Brain microvascular endothelial cell (primary cell): ENCODE measurements at regions not wholly inside any gene's neighbourhood (a gene's known extent, or its start where the extent isn't known, plus 50 kb on each side); places are given as distances from the start of the nearest gene placed in this dataset.

ENCODE experiments used
- DNase-seq: peaks from one replicate; pipeline ENCODE4 v3.0.0-alpha.2; 2020
- H3K27ac ChIP-seq: fragments of 250-450 bp; sonication (Bioruptor Pico); 2 replicates; pipeline ENCODE4 v1.5.1; 2020; ENCODE audit warnings: mild to moderate bottlenecking, moderate library complexity
- H3K27me3 ChIP-seq: fragments of 250-450 bp; sonication (Bioruptor Pico); replicated peaks from 2 replicates; pipeline ENCODE4 v1.5.1; 2020; ENCODE audit warnings: mild to moderate bottlenecking
- H3K36me3 ChIP-seq: fragments of 250-450 bp; sonication (Bioruptor Pico); replicated peaks from 2 replicates; pipeline ENCODE4 v1.5.1; 2020; ENCODE audit warnings: mild to moderate bottlenecking
- H3K4me3 ChIP-seq: 2 replicates; pipeline ENCODE4 v1.5.1; 2011; ENCODE audit warnings: low read depth, mild to moderate bottlenecking, control low read depth, low read length, moderate library complexity
- in situ Hi-C: cut with HindIII; loops from 2 replicates; pipeline ENCODE4 v1.10.0; 2017; ENCODE audit warnings: low sequenced_read_pairs, low pct_ligation_motif_present
- TF ChIP-seq, protein P1 (sequence below): IDR thresholded peaks from 2 replicates; pipeline ENCODE4 v1.5.1; 2011; ENCODE audit warnings: low read depth, mild to moderate bottlenecking, moderate library complexity, low read length, control low read depth, inconsistent platforms; ENCODE audit errors: missing control alignments

DNA sequence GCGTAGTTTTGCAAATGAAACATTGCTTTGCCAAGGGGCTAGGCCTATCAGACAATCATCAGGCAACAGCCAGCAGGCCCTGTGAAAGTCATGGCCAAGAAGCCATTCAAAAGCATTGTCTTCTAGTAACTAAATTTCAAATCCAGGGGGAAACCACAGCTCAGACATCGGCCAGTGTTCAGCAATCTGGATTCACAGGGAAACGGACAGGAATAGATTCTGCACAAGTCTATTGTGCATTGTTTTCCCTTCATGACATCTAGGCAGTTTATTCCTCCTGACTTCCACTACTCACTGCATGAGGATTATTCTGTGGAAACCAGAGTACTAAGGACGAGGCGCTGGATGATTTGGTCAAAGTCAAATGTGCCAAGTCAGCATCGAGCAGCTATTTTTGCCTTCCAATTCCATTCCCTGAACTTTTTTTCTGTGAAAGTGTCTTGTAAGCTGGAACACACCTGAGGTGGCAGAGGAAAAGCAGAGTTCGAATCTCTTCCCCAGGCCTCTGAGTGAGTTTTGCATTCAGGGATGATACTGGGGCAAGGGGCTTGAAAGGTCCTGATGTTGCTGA is 75.4 kb downstream of the VCPKMT start:
- DNase-seq = no peak
- in situ Hi-C loops = no loop called here
- Histone ChIP-seq H3K36me3 (no peaks in the 10 kb centered on the region), H3K4me3 (no peak overlapping the region), H3K27ac (peak overlapping the region; percentile 74), H3K27me3 (no peaks in the 10 kb centered on the region)
- TF ChIP-seq, protein P1, sequence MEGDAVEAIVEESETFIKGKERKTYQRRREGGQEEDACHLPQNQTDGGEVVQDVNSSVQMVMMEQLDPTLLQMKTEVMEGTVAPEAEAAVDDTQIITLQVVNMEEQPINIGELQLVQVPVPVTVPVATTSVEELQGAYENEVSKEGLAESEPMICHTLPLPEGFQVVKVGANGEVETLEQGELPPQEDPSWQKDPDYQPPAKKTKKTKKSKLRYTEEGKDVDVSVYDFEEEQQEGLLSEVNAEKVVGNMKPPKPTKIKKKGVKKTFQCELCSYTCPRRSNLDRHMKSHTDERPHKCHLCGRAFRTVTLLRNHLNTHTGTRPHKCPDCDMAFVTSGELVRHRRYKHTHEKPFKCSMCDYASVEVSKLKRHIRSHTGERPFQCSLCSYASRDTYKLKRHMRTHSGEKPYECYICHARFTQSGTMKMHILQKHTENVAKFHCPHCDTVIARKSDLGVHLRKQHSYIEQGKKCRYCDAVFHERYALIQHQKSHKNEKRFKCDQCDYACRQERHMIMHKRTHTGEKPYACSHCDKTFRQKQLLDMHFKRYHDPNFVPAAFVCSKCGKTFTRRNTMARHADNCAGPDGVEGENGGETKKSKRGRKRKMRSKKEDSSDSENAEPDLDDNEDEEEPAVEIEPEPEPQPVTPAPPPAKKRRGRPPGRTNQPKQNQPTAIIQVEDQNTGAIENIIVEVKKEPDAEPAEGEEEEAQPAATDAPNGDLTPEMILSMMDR = no peak

DNA sequence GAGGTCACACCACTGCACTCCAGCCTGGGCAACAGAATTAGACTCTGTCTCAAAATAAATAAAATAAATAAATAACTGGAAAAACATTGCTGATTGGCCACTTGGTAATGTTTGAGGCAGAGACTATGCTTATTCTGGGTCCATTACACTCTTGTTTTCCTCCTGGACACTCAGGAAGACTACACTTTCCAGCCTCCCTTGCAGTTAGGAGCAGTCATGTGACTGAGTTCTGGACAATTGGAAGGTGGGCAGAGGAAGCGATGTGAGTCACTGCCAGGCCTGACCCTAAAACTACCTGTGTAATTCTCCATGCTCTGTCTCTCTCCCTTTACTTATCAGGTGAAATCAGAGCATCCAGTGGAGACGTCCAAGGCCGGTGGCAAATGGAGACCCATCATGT is 74.4 kb downstream of the VCPKMT start:
- TF ChIP-seq, protein P1 = no peak
- H3K27ac ChIP-seq = no peak overlapping the region
- in situ Hi-C loops = no loop called here
- no peak overlapping the region for H3K4me3 ChIP-seq
- H3K27me3 ChIP-seq = no peaks in the 10 kb centered on the region
- H3K36me3 ChIP-seq = no peaks in the 10 kb centered on the region
- DNase-seq = no peak

DNA sequence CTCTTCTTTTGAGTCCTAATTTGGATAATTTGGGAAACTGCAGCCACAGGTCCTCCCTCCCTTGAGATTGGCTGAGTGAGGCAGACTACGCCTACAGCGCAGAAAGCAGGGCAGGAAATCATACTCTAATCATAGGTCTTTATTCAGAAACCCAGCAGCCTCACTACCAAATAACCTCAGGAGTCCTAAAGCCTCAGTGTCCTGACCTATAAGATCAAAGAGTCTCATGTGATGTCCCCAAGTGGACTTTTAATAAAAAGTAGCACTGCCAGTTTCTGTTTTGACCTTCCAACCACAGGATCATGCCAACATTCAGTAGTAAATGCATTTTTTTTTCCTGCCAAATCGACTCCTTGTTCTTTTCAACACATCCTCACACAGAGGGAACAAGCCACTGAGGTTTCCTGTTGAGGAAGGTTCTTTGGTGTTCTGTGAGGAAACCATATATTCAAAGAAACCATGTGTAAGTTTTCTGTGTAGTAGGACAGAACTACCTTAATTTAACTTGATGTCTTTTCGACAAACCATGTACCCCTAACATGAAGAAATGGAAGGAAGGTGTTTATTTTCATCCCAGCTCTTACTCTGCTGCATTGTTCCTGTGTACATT is 72.2 kb downstream of the VCPKMT start:
- in situ Hi-C loops = no loop called here
- Histone ChIP-seq H3K27me3 (no peaks in the 10 kb centered on the region), H3K36me3 (no peaks in the 10 kb centered on the region), H3K27ac (peak overlapping the region; percentile 20), H3K4me3 (no peak overlapping the region)
- TF ChIP-seq, protein P1 = no peak
- DNase-seq = no peak

DNA sequence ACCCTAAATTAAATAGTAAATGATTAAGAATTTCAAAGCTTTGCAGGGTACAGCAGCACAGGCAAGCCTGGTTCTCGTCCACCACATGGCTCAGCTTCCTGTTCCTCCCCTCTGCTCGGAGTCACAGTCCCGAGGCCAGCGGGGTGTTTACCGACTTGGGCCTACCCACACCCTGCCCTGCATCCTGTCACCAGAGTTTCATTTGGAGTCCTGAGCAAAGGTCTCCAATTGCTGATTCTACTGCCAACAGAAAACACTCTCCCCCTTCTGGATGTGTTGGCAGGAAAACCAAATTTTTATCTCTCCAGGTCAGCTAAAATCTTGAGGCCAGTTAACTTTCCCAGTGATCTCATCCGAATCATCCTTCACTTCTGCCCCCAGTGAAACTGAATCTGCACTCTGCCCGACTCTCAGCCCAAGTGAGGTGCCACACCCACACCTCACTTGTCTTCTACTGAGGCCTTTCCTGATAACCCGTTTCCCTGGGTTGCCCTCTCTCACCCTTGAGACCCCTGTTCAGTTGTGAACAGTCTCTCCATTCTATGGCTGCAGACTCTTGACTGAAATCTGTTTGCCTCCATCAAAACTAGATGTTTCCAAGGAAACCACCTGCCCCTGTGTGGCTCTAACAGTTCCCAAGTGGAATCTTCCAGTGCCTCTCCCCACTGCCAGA is 71.2 kb downstream of the VCPKMT start:
- peak overlapping the region; percentile 20 for H3K27ac ChIP-seq
- TF ChIP-seq, protein P1 = no peak
- in situ Hi-C loops = no loop called here
- DNase-seq = peak; percentile 50
- no peaks in the 10 kb centered on the region for H3K36me3 ChIP-seq
- H3K4me3 ChIP-seq = no peak overlapping the region
- H3K27me3 ChIP-seq = no peaks in the 10 kb centered on the region

DNA sequence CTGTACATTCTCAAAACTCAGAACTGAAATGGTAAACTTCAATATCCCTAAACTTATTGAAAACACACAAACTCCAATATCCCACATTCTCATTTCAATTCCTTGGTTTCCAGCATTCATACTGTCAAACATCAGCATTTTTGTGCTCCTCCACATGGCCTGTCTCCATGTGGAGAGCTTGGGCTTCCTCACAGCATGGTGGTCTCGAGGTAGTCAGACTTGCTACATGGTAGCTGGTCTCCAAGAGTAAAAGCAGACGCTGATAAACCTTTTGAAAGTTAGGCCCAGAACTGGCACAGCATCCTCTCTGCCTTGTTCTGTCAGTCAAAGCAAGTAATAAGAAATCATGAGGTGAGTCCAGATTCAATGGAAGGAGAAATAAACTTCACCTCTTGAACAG is 70.5 kb downstream of the VCPKMT start:
- Histone ChIP-seq H3K4me3 (no peak overlapping the region), H3K27me3 (no peaks in the 10 kb centered on the region), H3K36me3 (no peaks in the 10 kb centered on the region), H3K27ac (no peak overlapping the region)
- TF ChIP-seq, protein P1 = no peak
- DNase-seq = no peak
- in situ Hi-C loops = no loop called here

DNA sequence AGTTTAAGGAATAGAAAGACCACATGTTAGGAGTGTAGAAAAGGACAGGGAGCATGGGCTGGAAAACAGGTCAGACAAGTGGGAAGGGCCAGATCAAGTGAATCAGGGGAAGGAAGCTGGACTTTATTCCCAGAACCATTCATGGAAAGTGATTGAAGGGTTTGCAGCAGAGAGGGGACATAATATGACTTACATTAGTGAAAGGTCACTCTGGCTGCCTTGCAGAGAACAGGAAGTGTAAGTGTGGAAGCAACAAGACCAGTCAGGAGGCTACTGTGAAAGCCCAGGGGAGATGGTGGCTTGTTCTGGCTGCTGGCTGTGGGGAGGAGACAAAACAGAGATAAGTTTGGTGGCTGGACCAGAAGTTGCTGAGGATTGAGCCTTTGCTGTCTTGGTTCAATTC is 69.1 kb downstream of the VCPKMT start:
- in situ Hi-C loops = no loop called here
- Histone ChIP-seq H3K4me3 (no peak overlapping the region), H3K36me3 (no peaks in the 10 kb centered on the region), H3K27me3 (no peaks in the 10 kb centered on the region), H3K27ac (no peak overlapping the region)
- TF ChIP-seq, protein P1 = no peak
- DNase-seq = no peak
